ENCODE measurements at regions not wholly inside any gene's neighbourhood (a gene's known extent, or its start where the extent isn't known, plus 50 kb on each side); places are given as distances from the start of the nearest gene placed in this dataset.

- no peak for TF ChIP-seq CTCF (IDR thresholded peaks at IDR 0.05)
- no peak for TF ChIP-seq POLR2A (IDR thresholded peaks at IDR 0.05)
These were observed 1348.0 kb upstream of the SLC10A2 start for GRCh38 chr13:104414181-104414580.
